22Rv1 (cell line): ENCODE measurements at regions not wholly inside any gene's neighbourhood (a gene's known extent, or its start where the extent isn't known, plus 50 kb on each side); places are given as distances from the start of the nearest gene placed in this dataset.

ENCODE experiments used
- CTCF ChIP-seq: fragments of 450-650 bp; IDR thresholded peaks from 2 replicates; pipeline ENCODE4 v1.5.1; 2017; ENCODE audit warnings: mild to moderate bottlenecking
- ZFX ChIP-seq: fragments of 450-650 bp; IDR thresholded peaks from 2 replicates; pipeline ENCODE4 v1.6.1; 2017; ENCODE audit warnings: antibody characterized with exemption, borderline replicate concordance

- no peak for TF ChIP-seq CTCF
- no peak for TF ChIP-seq ZFX
Observed at GRCh38 chr19:27896091-27896490, 1316.9 kb downstream of the UQCRFS1 start.
